ENCODE measurements at regions not wholly inside any gene's neighbourhood (a gene's known extent, or its start where the extent isn't known, plus 50 kb on each side); places are given as distances from the start of the nearest gene placed in this dataset.

GRCh38 chr18:73750052-73750451 lies 397.6 kb downstream of the FBXO15 start:
- H3K4me3 ChIP-seq (ENCODE audit: insufficient read depth, low read depth, low read length): no peak overlapping the region
- no peaks in the 10 kb centered on the region for H3K27me3 ChIP-seq (ENCODE audit: control insufficient read depth, insufficient read depth, low read length)
- DNase-seq: no peak
- no peaks in the 10 kb centered on the region for H3K36me3 ChIP-seq (replicated peaks; ENCODE audit: control insufficient read depth, insufficient read depth, low read length)

- no peak for DNase-seq
- Histone ChIP-seq H3K4me3 (ENCODE audit: insufficient read depth, low read depth, low read length) (no peak overlapping the region), H3K27me3 (ENCODE audit: control insufficient read depth, insufficient read depth, low read length) (no peaks in the 10 kb centered on the region), H3K36me3 (replicated peaks; ENCODE audit: control insufficient read depth, insufficient read depth, low read length) (no peaks in the 10 kb centered on the region)
Observed at GRCh38 chr18:73749304-73749703, 398.3 kb downstream of the FBXO15 start.

DNA sequence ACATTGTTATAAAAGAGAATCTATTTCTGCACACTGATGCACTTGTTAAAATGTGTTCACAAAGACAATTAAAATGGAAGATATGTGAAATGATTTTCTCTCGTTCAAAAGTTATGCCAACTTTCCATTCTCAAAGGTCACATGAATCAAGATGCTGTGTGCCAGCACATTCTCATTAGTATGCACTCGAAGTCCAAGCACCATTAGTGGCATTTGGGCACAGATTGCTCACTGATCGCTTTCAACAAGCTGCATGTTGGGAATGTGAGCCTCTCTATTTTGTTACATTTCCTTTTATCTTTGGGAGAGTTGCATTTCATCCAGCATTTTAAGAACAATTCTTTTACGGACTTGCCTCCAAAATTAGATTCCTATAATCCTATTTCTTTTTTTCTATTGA lies 398.9 kb downstream of the FBXO15 start:
- no peak overlapping the region for H3K4me3 ChIP-seq (ENCODE audit: insufficient read depth, low read depth, low read length)
- DNase-seq: no peak
- no peaks in the 10 kb centered on the region for H3K36me3 ChIP-seq (replicated peaks; ENCODE audit: control insufficient read depth, insufficient read depth, low read length)
- no peaks in the 10 kb centered on the region for H3K27me3 ChIP-seq (ENCODE audit: control insufficient read depth, insufficient read depth, low read length)

DNA sequence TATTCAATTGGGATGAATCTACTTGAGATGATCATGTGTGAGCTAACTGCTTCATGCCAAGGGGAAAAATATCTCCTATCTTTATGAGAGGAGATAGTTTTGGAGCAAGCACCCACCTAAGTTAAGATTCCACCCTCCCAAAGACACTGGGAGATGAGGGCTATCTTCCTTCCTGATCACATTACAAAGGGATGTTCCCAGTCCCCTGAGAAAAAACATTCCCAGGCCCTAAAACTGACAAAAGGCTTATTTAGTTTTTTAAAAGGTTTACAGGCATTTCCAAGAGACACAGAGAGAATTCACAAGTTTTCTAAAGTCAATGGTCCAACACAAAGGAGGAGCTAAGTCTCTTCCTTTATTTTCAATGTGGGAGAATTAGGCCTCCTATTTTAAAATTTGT lies 401.5 kb downstream of the FBXO15 start:
- no peak for DNase-seq
- Histone ChIP-seq H3K27me3 (ENCODE audit: control insufficient read depth, insufficient read depth, low read length) (no peaks in the 10 kb centered on the region), H3K4me3 (ENCODE audit: insufficient read depth, low read depth, low read length) (no peak overlapping the region), H3K36me3 (replicated peaks; ENCODE audit: control insufficient read depth, insufficient read depth, low read length) (no peaks in the 10 kb centered on the region)

DNA sequence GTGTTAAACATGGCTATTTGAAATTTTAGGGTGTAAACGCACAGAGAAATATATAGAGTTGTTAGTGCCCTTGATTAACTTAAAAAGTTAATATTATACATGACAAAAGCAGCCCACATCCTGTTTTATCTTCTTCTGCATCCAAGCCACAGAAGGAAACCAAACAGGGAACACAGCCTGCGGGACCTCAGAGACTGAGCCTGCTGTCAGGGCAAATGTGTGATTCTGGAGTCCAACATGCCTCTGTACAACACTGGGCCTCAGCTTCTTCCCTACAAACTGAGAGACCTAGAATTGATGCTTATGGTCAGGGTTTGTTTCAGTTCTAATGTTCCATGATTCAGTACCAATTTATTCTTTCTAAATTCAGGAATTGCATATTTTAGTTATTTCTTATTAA lies 404.7 kb downstream of the FBXO15 start:
- Histone ChIP-seq H3K4me3 (ENCODE audit: insufficient read depth, low read depth, low read length) (no peak overlapping the region), H3K36me3 (replicated peaks; ENCODE audit: control insufficient read depth, insufficient read depth, low read length) (no peaks in the 10 kb centered on the region), H3K27me3 (ENCODE audit: control insufficient read depth, insufficient read depth, low read length) (no peaks in the 10 kb centered on the region)
- no peak for DNase-seq

GRCh38 chr18:73741946-73742345 lies 405.7 kb downstream of the FBXO15 start:
- no peak for DNase-seq
- no peak overlapping the region for H3K4me3 ChIP-seq (ENCODE audit: insufficient read depth, low read depth, low read length)
- no peaks in the 10 kb centered on the region for H3K27me3 ChIP-seq (ENCODE audit: control insufficient read depth, insufficient read depth, low read length)
- H3K36me3 ChIP-seq (replicated peaks; ENCODE audit: control insufficient read depth, insufficient read depth, low read length): no peaks in the 10 kb centered on the region

- H3K27me3 ChIP-seq (ENCODE audit: control insufficient read depth, insufficient read depth, low read length): no peaks in the 10 kb centered on the region
- H3K36me3 ChIP-seq (replicated peaks; ENCODE audit: control insufficient read depth, insufficient read depth, low read length): no peaks in the 10 kb centered on the region
- no peak overlapping the region for H3K4me3 ChIP-seq (ENCODE audit: insufficient read depth, low read depth, low read length)
- no peak for DNase-seq
Observed at GRCh38 chr18:73739098-73739497, 408.5 kb downstream of the FBXO15 start.

DNA sequence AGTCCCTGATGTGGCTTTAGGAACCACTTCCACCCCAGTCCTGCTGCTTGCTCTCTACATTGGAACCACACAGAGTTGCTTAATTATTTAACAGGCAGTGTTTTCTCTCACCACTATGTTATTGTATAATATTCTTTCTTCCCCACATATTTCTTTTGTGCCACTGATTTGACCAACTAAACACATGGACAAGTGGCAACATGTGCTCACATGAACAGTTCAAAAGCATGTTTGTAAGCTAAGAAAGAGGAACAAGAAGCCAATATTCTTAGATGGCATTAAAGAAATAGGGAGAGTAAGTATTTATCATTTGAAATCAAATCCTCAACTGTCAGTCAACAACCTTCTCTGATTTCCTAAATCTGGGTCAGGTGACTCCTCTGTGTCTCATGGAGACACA lies 409.6 kb downstream of the FBXO15 start:
- no peaks in the 10 kb centered on the region for H3K36me3 ChIP-seq (replicated peaks; ENCODE audit: control insufficient read depth, insufficient read depth, low read length)
- no peak for DNase-seq
- H3K4me3 ChIP-seq (ENCODE audit: insufficient read depth, low read depth, low read length): no peak overlapping the region
- H3K27me3 ChIP-seq (ENCODE audit: control insufficient read depth, insufficient read depth, low read length): no peaks in the 10 kb centered on the region

- H3K4me3 ChIP-seq (ENCODE audit: insufficient read depth, low read depth, low read length): no peak overlapping the region
- no peak for DNase-seq
- no peaks in the 10 kb centered on the region for H3K27me3 ChIP-seq (ENCODE audit: control insufficient read depth, insufficient read depth, low read length)
- H3K36me3 ChIP-seq (replicated peaks; ENCODE audit: control insufficient read depth, insufficient read depth, low read length): no peaks in the 10 kb centered on the region
Observed at GRCh38 chr18:73735836-73736235, 411.8 kb downstream of the FBXO15 start.

DNA sequence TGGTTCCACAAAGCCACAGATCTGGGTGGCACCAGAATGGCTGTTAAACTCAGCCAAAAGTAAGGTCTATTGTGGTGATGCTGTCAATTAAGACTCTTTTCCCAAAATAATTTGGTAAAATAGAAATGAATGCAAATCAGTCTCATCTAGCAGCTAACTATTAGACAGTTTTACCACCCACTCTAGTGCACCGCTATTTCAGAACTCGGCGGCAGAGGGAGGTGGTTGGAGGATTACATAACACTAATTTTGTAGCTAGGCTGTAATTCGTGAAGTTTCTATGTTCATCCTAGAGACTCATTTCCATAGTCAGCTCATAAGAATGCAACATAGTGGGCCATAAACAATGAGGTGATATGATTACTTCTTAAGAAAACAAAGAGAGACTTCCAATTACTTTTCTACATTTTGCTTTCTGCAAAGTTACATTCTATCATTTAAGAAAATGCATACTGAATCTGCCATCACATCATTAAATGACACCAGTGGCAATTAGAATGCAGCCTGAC lies 413.8 kb downstream of the FBXO15 start:
- Histone ChIP-seq H3K4me3 (ENCODE audit: insufficient read depth, low read depth, low read length) (no peak overlapping the region), H3K36me3 (replicated peaks; ENCODE audit: control insufficient read depth, insufficient read depth, low read length) (no peaks in the 10 kb centered on the region), H3K27me3 (ENCODE audit: control insufficient read depth, insufficient read depth, low read length) (no peaks in the 10 kb centered on the region)
- no peak for DNase-seq

DNA sequence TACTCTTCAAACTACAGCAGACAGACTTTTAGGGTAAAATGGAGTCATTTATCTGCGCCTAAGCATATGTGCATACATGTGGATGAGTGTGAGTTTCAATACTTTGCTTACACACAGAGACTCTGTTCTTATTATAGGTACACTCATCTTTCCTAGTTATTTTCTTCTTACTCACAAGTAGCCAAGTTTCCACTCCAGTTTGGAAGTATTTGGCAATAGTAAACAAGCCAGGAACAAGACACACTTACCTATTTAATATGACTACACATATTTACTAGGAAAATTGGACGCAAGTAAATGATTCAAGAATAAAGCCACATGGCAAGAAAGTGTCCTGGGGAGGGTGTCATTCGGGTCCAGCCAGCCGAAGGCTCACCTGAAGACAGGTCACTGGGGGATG lies 414.3 kb downstream of the FBXO15 start:
- no peaks in the 10 kb centered on the region for H3K36me3 ChIP-seq (replicated peaks; ENCODE audit: control insufficient read depth, insufficient read depth, low read length)
- DNase-seq: no peak
- no peaks in the 10 kb centered on the region for H3K27me3 ChIP-seq (ENCODE audit: control insufficient read depth, insufficient read depth, low read length)
- H3K4me3 ChIP-seq (ENCODE audit: insufficient read depth, low read depth, low read length): no peak overlapping the region

- Histone ChIP-seq H3K27me3 (ENCODE audit: control insufficient read depth, insufficient read depth, low read length) (no peaks in the 10 kb centered on the region), H3K36me3 (replicated peaks; ENCODE audit: control insufficient read depth, insufficient read depth, low read length) (no peaks in the 10 kb centered on the region), H3K4me3 (ENCODE audit: insufficient read depth, low read depth, low read length) (no peak overlapping the region)
- no peak for DNase-seq
Observed at GRCh38 chr18:73728657-73729056, 419.0 kb downstream of the FBXO15 start.

DNA sequence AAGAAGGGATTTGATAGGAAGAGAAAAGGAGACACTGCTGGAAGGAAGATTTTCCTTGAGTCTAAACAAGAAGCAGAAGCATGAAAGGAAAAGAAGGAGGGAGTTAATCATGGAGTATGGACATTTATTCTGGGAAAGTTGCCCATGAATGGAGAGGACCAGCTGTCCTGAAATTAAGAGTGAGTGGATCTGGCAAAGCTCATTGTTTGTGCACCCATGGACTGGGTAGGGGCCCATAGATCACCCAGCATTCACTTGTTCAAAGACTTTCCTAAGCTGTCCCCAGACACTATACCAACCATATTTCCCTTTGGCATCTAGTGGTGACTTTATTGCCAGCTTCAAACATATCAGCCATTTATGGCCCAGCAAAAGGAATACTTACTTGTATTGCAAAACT lies 422.7 kb downstream of the FBXO15 start:
- Histone ChIP-seq H3K4me3 (ENCODE audit: insufficient read depth, low read depth, low read length) (no peak overlapping the region), H3K27me3 (ENCODE audit: control insufficient read depth, insufficient read depth, low read length) (no peaks in the 10 kb centered on the region), H3K36me3 (replicated peaks; ENCODE audit: control insufficient read depth, insufficient read depth, low read length) (no peaks in the 10 kb centered on the region)
- DNase-seq: no peak

DNA sequence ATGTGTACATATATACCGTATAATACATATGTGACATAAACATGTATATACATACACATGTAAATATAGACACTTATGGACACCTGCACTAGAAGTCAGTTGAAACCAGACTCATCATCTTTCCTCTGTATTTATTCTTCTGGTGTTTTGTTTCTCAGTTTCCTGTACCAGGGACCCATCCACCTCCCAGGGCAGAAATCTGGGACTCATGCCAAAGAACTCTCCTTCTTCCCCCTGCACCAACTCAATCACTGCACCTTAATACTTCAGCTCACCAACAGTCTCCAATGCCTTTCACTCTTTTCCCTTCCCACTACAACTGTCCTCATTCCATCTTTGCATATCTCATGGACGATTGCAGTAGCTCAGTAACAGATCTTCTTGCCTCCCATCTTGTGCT lies 428.0 kb downstream of the FBXO15 start:
- Histone ChIP-seq H3K36me3 (replicated peaks; ENCODE audit: control insufficient read depth, insufficient read depth, low read length) (no peaks in the 10 kb centered on the region), H3K27me3 (ENCODE audit: control insufficient read depth, insufficient read depth, low read length) (no peaks in the 10 kb centered on the region), H3K4me3 (ENCODE audit: insufficient read depth, low read depth, low read length) (no peak overlapping the region)
- DNase-seq: no peak

DNA sequence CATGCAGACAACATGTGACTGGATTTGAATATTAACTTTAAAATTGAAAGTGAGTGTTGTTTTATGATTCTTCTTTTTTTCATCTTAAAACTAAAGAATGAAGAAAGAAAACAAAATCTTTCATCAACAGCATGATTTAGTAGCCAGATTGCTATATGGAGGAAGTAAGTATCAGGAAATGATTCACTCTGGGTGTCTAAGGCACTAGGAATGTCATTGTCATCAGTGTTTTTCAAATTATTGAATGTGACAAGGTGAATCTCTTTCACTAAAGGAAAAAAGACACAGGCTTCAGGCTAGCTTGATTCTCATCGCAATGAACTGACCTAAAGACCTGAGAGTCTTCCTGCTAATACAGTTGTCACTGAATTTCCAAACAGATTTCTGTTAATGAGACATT lies 430.1 kb downstream of the FBXO15 start:
- Histone ChIP-seq H3K4me3 (ENCODE audit: insufficient read depth, low read depth, low read length) (no peak overlapping the region), H3K36me3 (replicated peaks; ENCODE audit: control insufficient read depth, insufficient read depth, low read length) (no peaks in the 10 kb centered on the region), H3K27me3 (ENCODE audit: control insufficient read depth, insufficient read depth, low read length) (no peaks in the 10 kb centered on the region)
- DNase-seq: no peak

GRCh38 chr18:73715210-73715670 lies 432.4 kb downstream of the FBXO15 start:
- no peaks in the 10 kb centered on the region for H3K27me3 ChIP-seq (ENCODE audit: control insufficient read depth, insufficient read depth, low read length)
- DNase-seq: no peak
- no peak overlapping the region for H3K4me3 ChIP-seq (ENCODE audit: insufficient read depth, low read depth, low read length)
- H3K36me3 ChIP-seq (replicated peaks; ENCODE audit: control insufficient read depth, insufficient read depth, low read length): no peaks in the 10 kb centered on the region
